AG04449 (cell line): ENCODE measurements at regions not wholly inside any gene's neighbourhood (a gene's known extent, or its start where the extent isn't known, plus 50 kb on each side); places are given as distances from the start of the nearest gene placed in this dataset.
"Not testable (repeated sequence)": the region's sequence is repeated elsewhere in the genome, so short reads cannot be mapped to it uniquely, and the experiment has no call there.

Experiments
- CTCF ChIA-PET: fragments of 350-600 bp; formaldehyde crosslinking; extraction: SDS; loops from one replicate; lab custom pipeline; 2021; ENCODE audit warnings: antibody characterized with exemption; lab: Yijun Ruan, JAX
- POLR2A ChIA-PET: fragments of 400-600, 350-600 bp; formaldehyde crosslinking; extraction: SDS; loops from one replicate; lab custom pipeline; 2020; ENCODE audit warnings: antibody characterized with exemption, inconsistent platforms; lab: Yijun Ruan, JAX
- DNase-seq: peaks from one replicate; pipeline ENCODE4 v3.0.0-alpha.2; 2010; ENCODE audit warnings: low read depth, low spot score
- H3K4me3 ChIP-seq: 2 replicates; pipeline ENCODE4 v1.5.1; 2011; ENCODE audit warnings: low read depth, mild to moderate bottlenecking, control low read depth, low read length
- TF ChIP-seq, protein P1 (sequence below): IDR thresholded peaks from one replicate; pipeline ENCODE4 v1.5.1; 2011; ENCODE audit warnings: mild to moderate bottlenecking, moderate library complexity, low read length, control low read depth, inconsistent platforms; ENCODE audit not compliant: insufficient read depth; ENCODE audit errors: missing control alignments

DNA sequence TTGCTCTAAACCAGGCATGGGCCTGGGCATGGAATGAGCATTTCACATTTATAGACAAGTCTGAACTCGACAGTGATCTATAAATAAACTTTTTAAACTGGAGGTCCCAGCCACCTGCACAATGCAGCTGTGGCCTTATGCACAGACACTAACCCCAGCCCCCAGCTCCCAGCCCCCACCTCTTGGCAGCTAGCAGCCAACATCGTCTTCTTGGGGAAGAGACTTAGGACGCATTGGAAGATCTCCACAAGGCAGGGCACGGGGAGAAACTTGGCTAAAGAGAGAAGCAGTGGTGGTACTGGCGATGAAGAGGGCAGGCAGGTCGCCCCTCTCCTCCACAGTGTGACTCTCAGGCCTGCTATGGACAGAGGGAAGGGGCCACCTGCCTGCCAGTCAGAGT lies 213.2 kb downstream of the ANAPC1 start:
- ChIA-PET CTCF (interaction anchor here (1.2 to 3.5 kb wide), 2 partner anchors 550 to 553 kb away, joined by 3 to 18 read pairs; partner anchors contain the start of gene BCL2L11), POLR2A (no interaction called here)
- DNase-seq: no peak

DNA sequence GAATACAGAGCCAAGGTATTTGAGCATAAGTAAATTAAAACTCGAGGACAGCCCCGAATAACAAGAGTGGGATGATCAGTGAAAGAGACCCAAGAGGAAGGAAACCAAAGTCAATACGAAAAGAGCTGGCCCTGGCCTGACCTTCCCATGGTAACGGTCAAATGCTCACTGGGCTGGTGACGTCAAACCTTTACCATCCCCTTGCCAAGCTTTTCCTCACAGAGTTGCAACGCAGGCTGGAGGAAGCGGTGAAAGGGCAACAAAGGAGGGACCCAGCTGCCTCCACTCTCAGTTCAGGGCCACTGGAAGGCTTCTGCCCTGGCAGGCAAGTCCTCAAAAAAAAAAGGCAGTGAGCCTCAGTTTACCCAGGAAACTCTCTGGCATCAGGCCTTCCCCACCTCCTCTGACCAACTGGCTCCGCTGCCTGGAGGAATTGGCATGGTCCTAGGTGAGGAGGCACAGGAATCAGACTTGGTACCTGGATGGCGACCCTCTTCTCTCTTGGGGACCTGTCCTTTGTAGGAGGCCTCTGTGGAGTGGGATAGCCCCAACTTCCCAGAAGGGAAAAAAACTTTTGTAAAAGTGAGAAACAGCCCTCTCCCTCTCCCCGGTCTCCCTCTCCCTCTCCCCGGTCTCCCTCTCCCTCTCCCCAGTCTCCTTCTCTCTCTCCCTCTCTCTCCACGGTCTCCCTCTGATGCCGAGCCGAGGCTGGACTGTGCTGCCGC lies 212.4 kb downstream of the ANAPC1 start:
- POLR2A ChIA-PET: no interaction called here
- TF ChIP-seq, protein P1, sequence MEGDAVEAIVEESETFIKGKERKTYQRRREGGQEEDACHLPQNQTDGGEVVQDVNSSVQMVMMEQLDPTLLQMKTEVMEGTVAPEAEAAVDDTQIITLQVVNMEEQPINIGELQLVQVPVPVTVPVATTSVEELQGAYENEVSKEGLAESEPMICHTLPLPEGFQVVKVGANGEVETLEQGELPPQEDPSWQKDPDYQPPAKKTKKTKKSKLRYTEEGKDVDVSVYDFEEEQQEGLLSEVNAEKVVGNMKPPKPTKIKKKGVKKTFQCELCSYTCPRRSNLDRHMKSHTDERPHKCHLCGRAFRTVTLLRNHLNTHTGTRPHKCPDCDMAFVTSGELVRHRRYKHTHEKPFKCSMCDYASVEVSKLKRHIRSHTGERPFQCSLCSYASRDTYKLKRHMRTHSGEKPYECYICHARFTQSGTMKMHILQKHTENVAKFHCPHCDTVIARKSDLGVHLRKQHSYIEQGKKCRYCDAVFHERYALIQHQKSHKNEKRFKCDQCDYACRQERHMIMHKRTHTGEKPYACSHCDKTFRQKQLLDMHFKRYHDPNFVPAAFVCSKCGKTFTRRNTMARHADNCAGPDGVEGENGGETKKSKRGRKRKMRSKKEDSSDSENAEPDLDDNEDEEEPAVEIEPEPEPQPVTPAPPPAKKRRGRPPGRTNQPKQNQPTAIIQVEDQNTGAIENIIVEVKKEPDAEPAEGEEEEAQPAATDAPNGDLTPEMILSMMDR: no peak
- no peak overlapping the region for H3K4me3 ChIP-seq
- DNase-seq: no peak
- CTCF ChIA-PET: interaction anchor here (1.2 kb wide), 1 partner anchor 551 kb away, joined by 3 read pairs; the partner anchor contains the start of gene BCL2L11

More for the DNA sequence above, 213.2 kb downstream of the ANAPC1 start:
- H3K4me3 ChIP-seq: no peak overlapping the region
- TF ChIP-seq, protein P1: no peak

DNA sequence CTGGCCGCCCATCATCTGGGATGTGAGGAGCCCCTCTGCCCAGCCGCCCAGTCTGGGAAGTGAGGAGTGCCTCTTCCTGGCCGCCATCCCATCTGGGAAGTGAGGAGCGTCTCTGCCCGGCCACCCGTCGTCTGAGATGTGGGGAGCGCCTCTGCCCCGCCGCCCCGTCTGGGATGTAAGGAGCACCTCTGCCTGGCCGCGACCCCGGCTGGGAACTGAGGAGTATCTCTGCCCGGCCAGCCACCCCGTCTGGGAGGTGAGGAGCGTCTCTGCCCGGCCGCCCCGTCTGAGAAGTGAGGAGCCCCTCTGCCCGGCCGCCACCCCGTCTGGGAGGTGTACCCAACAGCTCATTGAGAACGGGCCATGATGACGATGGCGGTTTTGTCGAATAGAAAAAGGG lies 211.4 kb downstream of the ANAPC1 start:
- CTCF ChIA-PET, H3K4me3 ChIP-seq, POLR2A ChIA-PET, DNase-seq: not testable (repeated sequence)

DNA sequence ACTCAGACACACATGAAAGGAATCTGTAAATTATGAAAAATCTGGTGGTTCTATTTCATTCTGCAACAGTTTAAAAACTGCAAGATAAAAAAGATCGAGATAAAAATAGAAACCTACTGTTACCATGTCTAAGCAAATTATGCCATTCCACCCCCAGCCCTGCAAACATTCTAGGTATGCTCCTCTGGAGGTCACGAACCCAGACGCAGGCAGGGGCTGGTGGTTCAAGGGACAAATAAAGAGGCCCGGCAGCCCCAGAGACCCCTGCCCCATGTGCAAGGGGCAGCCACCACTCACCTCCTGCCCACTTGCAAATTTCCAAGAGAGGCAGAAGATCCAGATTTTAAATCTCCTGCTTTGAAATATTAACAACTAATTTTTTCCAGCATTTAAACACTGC lies 210.5 kb downstream of the ANAPC1 start:
- ChIA-PET CTCF (no interaction called here), POLR2A (no interaction called here)
- no peak overlapping the region for H3K4me3 ChIP-seq
- no peak for DNase-seq
- TF ChIP-seq, protein P1: no peak

DNA sequence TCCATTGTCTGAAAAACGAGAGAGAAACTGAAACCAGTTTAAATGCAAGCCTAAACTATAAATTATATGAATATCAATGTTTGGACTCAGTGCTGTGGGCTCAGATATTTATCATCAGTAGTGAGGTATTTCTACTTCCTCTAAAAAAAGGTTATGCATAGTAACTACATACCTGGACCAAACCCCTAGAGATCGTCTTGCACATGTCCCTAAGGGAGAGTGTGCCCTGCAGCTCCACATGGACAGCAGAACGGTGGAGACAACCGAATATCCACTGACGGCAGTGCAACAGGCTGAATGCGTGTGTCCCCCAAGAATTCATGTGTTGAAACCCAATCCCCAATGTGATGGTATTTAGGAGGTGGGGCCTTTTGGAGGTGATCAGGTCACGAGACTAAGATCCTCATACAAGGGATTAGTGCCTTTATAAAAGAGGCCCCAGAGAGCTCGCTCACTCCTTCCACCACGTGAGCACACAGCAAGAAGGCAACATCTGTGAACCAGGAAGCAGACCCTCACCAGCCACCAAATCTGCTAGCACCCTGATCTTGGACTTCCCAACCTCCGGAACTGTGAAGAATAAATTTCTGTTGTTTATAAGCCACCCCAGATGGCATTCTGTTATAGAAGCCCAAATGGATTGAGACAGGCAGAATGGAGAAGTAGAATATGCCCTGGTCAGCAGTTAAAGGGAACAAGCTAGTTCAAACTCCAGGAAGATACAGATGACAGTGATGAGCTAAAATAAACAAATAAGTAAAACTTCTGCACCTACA lies 208.4 kb downstream of the ANAPC1 start:
- H3K4me3 ChIP-seq: no peak overlapping the region
- ChIA-PET POLR2A (no interaction called here), CTCF (interaction anchor here (1.1 to 4.0 kb wide), 3 partner anchors 8 to 15 kb away, joined by 4 to 23 read pairs (median 5); no protein-coding TSS in a partner anchor)
- no peak for DNase-seq
- TF ChIP-seq, protein P1: no peak

DNA sequence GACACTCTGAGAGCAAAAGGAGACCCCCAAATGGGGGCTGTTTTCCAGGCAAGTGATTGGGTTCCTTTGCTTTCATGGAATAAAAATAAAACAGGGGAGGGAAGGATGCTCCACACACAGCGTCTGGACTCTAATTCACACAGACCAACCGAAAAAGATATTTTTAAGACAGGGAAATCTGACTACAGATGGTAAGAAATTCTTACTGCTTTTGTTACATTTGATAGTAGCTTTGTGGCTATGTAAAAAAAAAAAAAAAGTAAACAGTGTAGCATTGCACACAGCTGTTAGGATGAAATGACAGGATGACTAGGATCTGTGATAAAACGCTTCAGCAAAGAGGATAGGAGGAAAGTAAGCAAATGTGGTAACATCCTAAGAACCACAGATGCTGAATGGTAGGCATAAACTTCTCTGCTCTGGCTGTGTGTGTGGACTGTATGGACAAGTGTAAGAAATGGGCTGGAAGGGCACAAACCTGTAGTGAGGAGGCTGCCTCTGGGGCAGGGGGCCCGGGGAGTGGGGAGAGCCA lies 207.6 kb downstream of the ANAPC1 start:
- ChIA-PET POLR2A (no interaction called here), CTCF (interaction anchor here (1.1 to 4.0 kb wide), 4 partner anchors 8 to 14 kb away, joined by 4 to 23 read pairs (median 6); no protein-coding TSS in a partner anchor)
- TF ChIP-seq, protein P1: no peak
- DNase-seq: no peak
- H3K4me3 ChIP-seq: no peak overlapping the region
